Panc1 (cell line): ENCODE measurements at regions not wholly inside any gene's neighbourhood (a gene's known extent, or its start where the extent isn't known, plus 50 kb on each side); places are given as distances from the start of the nearest gene placed in this dataset.

Experiments used
- ATAC-seq: fragments of 200-7000 bp; cut with Tn5 transposase; 2 replicates; pipeline ENCODE4 v1.9.1; 2020; ENCODE audit warnings: mild to moderate bottlenecking, moderate library complexity
- BruUV-seq: library from RNA; stranded (reverse); fragments of 400-500 nt; replicated peaks from 2 replicates; lab custom pipeline; 2021; lab: Mats Ljungman, UMichigan
- CTCF ChIA-PET: fragments of 300-600 bp; sonication (Branson Sonifier 250); formaldehyde crosslinking; loops from one replicate; lab custom pipeline; 2022; ENCODE audit warnings: antibody characterized with exemption; lab: Charles Lee
- POLR2A ChIA-PET: fragments of 300-600 bp; sonication (Branson Sonifier 250); formaldehyde crosslinking; loops from one replicate; lab custom pipeline; 2022; ENCODE audit warnings: antibody characterized with exemption; lab: Charles Lee
- DNase-seq: peaks from one replicate; pipeline ENCODE4 v3.0.0-alpha.2; 2010; ENCODE audit warnings: low read depth, low spot score
- H3K27ac ChIP-seq: 2 replicates; pipeline ENCODE4 v1.5.1; 2011; ENCODE audit warnings: mild to moderate bottlenecking, low read length, inconsistent platforms
- H3K27me3 ChIP-seq: fragments of 200-500 bp; sonication (Bioruptor generic); 2 replicates; pipeline ENCODE4 v1.6.0; 2014; ENCODE audit warnings: low read length, inconsistent platforms; ENCODE audit not compliant: control insufficient read depth, insufficient read depth
- H3K36me3 ChIP-seq: fragments of 200-500 bp; sonication (Bioruptor generic); 2 replicates; pipeline ENCODE4 v1.5.1; 2014; ENCODE audit warnings: inconsistent platforms, mild to moderate bottlenecking, low read length, moderate library complexity; ENCODE audit not compliant: control insufficient read depth, insufficient read depth
- H3K4me1 ChIP-seq: 2 replicates; pipeline ENCODE4 v1.5.1; 2011; ENCODE audit warnings: inconsistent platforms, mild to moderate bottlenecking, low read length, moderate library complexity; ENCODE audit not compliant: control insufficient read depth, insufficient read depth
- H3K4me3 ChIP-seq, 2 experiments: 2 replicates each; pipeline ENCODE4 v1.5.1; 2011 to 2012; ENCODE audit warnings: low read depth in 2 of 2, low read length in 2 of 2, mild to moderate bottlenecking in 2 of 2, inconsistent platforms in 1 of 2, moderate library complexity in 1 of 2
- H3K9me3 ChIP-seq: fragments of 200-500 bp; sonication (Bioruptor generic); 2 replicates; pipeline ENCODE4 v1.5.1; 2014; ENCODE audit warnings: low read depth, mild to moderate bottlenecking, inconsistent platforms, low read length, moderate library complexity; ENCODE audit not compliant: control insufficient read depth, insufficient read depth
- POLR2AphosphoS5 ChIP-seq: IDR thresholded peaks from 2 replicates; pipeline ENCODE4 v1.6.1; 2012; ENCODE audit warnings: mild to moderate bottlenecking, low read depth, low read length, moderate library complexity
- SIN3A ChIP-seq: IDR thresholded peaks from 2 replicates; pipeline ENCODE4 v1.6.1; 2012; ENCODE audit warnings: low read depth, mild to moderate bottlenecking, low read length, moderate library complexity, borderline replicate concordance; ENCODE audit not compliant: insufficient read depth
- TCF7L2 ChIP-seq: IDR thresholded peaks from 2 replicates; pipeline ENCODE4 v1.6.1; 2011; ENCODE audit warnings: mild to moderate bottlenecking, low read depth, low read length, inconsistent platforms
- in situ Hi-C: cut with HindIII; loops from 2 replicates; pipeline ENCODE4 v1.10.0; 2016; ENCODE audit warnings: low sequenced_read_pairs, low pct_unique_long_range_greater_than_20kb
- intact Hi-C: fragments of 100-400 bp; cut with micrococcal nuclease; formaldehyde crosslinking; loops from one replicate; pipeline ENCODE4 v1.10.0; 2022; ENCODE audit not compliant: unreplicated experiment
- TF ChIP-seq, protein P1 (sequence below), 2 experiments: IDR thresholded peaks; 2 replicates each; pipeline ENCODE4 v1.6.1; 2011 to 2012; ENCODE audit warnings: low read depth in 2 of 2, control low read depth in 1 of 2, low read length in 1 of 2, mild to moderate bottlenecking in 1 of 2, moderate library complexity in 1 of 2; ENCODE audit not compliant: insufficient read depth in 1 of 2
- TF ChIP-seq, protein P2 (sequence below): fragments of 450-650 bp; IDR thresholded peaks from 2 replicates; pipeline ENCODE4 v1.5.1; 2017; ENCODE audit warnings: mild to moderate bottlenecking

DNA sequence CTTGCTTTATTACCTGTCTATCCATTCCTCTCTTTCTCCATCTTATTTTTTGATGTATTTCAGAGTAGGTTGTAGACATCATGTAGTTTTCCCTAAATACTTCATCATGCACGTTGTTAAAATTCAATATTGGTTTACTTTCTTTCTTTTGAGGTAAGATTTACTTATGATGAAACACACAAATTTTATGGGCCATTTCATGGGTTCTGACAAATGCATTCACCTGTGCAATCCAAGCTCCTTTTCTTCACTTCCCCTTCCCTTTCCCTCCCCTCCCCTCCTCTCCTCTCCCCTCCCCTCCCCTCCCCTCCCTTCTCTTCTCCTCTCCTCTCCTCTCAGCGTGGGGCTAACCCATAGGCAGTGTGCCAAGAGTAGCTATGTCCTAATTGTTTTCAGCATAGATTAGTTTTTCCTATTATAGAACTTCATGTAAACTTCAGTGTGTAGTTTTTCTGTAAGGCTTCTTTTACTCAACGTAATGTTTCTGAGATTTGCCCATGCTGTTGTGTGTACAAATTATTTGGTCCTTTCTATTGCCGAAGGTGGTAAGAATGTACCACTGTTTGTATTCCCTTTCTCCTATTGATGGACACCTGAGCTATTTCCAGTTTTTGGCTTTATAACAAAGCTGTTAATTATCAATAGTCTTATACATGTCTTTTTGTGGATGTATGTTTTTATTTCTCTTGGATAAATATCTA is 92.9 kb upstream of the CLINT1 start:
- POLR2A ChIA-PET, result interaction anchor here (0.5 kb wide), 1 partner anchor 93 kb away, joined by 3 read pairs; no protein-coding TSS in a partner anchor
- no peaks in the 10 kb centered on the region; the same call in 1 of the 2 replicates for H3K27me3 ChIP-seq
- ATAC-seq (no peak), DNase-seq (no peak)
- in situ Hi-C loops, result no loop called here
- intact Hi-C loops, result no loop called here
- CTCF ChIA-PET, result no interaction called here
- H3K36me3 ChIP-seq, result no peaks in the 10 kb centered on the region
- H3K4me1 ChIP-seq, result 0 out of 2 replicates have a peak, but pooled peaks cover 2% of the 10 kb centered on the region
- H3K9me3 ChIP-seq, result no peaks in the 10 kb centered on the region
- TF ChIP-seq, protein P1, sequence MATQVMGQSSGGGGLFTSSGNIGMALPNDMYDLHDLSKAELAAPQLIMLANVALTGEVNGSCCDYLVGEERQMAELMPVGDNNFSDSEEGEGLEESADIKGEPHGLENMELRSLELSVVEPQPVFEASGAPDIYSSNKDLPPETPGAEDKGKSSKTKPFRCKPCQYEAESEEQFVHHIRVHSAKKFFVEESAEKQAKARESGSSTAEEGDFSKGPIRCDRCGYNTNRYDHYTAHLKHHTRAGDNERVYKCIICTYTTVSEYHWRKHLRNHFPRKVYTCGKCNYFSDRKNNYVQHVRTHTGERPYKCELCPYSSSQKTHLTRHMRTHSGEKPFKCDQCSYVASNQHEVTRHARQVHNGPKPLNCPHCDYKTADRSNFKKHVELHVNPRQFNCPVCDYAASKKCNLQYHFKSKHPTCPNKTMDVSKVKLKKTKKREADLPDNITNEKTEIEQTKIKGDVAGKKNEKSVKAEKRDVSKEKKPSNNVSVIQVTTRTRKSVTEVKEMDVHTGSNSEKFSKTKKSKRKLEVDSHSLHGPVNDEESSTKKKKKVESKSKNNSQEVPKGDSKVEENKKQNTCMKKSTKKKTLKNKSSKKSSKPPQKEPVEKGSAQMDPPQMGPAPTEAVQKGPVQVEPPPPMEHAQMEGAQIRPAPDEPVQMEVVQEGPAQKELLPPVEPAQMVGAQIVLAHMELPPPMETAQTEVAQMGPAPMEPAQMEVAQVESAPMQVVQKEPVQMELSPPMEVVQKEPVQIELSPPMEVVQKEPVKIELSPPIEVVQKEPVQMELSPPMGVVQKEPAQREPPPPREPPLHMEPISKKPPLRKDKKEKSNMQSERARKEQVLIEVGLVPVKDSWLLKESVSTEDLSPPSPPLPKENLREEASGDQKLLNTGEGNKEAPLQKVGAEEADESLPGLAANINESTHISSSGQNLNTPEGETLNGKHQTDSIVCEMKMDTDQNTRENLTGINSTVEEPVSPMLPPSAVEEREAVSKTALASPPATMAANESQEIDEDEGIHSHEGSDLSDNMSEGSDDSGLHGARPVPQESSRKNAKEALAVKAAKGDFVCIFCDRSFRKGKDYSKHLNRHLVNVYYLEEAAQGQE (IDR thresholded peaks at IDR 0.05; ENCODE audit: insufficient read depth in 1 of 2, low read depth in 2 of 2, low read length in 1 of 2), result no peak
- TF ChIP-seq SIN3A (no peak), TCF7L2 (no peak), POLR2AphosphoS5 (no peak)
- TF ChIP-seq, protein P2, sequence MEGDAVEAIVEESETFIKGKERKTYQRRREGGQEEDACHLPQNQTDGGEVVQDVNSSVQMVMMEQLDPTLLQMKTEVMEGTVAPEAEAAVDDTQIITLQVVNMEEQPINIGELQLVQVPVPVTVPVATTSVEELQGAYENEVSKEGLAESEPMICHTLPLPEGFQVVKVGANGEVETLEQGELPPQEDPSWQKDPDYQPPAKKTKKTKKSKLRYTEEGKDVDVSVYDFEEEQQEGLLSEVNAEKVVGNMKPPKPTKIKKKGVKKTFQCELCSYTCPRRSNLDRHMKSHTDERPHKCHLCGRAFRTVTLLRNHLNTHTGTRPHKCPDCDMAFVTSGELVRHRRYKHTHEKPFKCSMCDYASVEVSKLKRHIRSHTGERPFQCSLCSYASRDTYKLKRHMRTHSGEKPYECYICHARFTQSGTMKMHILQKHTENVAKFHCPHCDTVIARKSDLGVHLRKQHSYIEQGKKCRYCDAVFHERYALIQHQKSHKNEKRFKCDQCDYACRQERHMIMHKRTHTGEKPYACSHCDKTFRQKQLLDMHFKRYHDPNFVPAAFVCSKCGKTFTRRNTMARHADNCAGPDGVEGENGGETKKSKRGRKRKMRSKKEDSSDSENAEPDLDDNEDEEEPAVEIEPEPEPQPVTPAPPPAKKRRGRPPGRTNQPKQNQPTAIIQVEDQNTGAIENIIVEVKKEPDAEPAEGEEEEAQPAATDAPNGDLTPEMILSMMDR, result no peak
- no TSS peak for BruUV-seq
- no peak overlapping the region for H3K4me3 ChIP-seq
- no peak overlapping the region for H3K27ac ChIP-seq

DNA sequence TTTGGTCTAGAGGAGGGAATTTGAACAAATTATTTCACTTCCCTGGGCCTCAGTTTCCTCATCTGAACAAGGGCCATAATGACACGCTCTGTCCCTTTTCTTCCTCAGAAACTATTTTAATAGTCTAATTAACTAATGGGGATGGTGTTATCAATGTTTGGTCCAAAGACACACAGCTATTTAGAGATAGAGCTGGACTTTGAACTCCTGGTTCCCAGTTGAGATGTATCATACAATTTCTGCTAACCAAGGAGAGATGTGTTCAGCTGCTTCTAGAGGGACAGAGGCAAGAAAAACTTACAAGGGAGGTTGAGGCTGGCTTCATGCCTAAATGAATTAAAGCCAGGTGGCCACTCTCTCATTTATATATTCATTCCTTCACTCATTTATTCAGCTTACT is 90.6 kb upstream of the CLINT1 start:
- CTCF ChIA-PET, result interaction anchor here (1.1 to 1.2 kb wide), 2 partner anchors 95 to 218 kb away, joined by 3 to 4 read pairs; partner anchors contain the start of gene THG1L
- BruUV-seq, result no TSS peak
- TF ChIP-seq POLR2AphosphoS5 (no peak), TCF7L2 (no peak), SIN3A (no peak)
- TF ChIP-seq, protein P1 (IDR thresholded peaks at IDR 0.05; ENCODE audit: insufficient read depth in 1 of 2, low read depth in 2 of 2, low read length in 1 of 2), result no peak
- TF ChIP-seq, protein P2, result no peak
- intact Hi-C loops, result loop anchor here (5.0 to 10.0 kb wide), 2 partner anchors 95 to 127 kb away; partner anchors contain the start of gene CLINT1
- Histone ChIP-seq H3K4me1 (0 out of 2 replicates have a peak, but pooled peaks cover 2% of the 10 kb centered on the region), H3K9me3 (no peaks in the 10 kb centered on the region), H3K27ac (no peak overlapping the region), H3K36me3 (no peaks in the 10 kb centered on the region), H3K4me3 (peak overlapping the region in 1 of 2 experiments; percentile 33; a peak in 1 of 4 replicates), H3K27me3 (no peaks in the 10 kb centered on the region)
- no peak for DNase-seq
- ATAC-seq, result no peak
- POLR2A ChIA-PET, result interaction anchor here (0.6 kb wide), 1 partner anchor 245 kb away, joined by 3 read pairs; no protein-coding TSS in a partner anchor
- in situ Hi-C loops, result no loop called here
